ENCODE measurements at regions not wholly inside any gene's neighbourhood (a gene's known extent, or its start where the extent isn't known, plus 50 kb on each side); places are given as distances from the start of the nearest gene placed in this dataset.

DNA sequence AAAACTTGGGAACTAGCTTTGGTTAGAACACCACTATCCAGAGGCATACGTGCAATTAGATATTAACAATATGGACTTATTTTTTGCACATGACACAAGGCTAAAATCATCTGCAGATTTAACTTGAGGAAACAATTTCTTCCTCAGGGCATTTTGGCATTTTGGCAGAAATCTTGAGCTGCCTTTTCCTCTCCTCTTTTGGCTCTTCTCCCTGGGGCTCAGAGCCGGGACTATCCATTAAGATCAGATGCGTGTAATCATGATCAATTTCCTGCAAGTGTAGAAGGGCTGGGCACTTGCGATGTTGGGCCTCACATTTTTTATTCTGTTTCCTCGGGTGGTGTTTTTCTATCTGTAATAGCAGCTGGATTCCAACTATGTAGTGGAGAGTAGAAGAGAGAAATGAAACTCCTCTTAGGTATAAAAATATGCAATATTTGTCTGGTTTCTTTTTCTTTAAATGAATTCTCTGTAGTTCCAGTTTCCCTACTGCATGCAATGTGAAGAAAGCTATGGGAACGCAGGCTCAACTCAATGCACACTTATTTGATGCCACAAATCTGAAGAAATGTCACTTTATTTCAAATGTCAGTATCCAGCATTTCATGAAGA is 1010.8 kb downstream of the FLRT2 start:
- DNase-seq: no peak

DNA sequence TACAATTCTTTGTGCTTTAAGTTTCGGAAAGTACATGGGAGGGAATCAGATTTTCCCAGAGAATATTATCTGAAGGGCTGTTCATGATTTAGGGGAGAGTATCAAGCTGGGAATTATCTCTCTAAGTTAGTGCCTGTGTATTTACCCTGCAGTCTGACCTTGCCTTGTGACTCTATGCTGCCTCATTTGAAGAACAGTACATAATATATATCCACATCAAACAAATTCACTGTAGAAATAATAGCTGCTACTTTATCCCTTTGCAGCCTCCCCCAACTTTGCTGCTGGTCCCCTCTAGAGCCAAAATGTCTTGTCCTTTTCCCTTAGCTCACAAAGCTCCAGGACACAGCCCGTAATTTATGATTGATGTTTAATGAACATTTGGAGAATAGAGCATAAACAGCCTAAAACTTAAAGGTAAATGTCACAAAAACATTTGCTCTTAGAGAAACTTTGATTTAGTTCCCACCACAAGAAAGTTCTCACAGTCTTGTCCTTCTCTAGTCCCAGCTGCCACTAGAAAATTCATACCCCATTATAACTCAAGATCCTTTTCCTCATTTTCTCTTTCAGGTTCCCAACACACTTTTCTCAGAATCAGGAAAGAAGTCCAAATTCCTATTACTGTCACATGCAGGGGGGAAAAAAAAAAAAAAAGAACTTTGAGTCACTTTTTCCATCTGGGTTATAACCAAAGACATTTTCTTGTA is 1009.6 kb downstream of the FLRT2 start:
- DNase-seq: no peak

- no peak for DNase-seq
Observed at GRCh38 chr14:86533834-86534233, 1003.9 kb downstream of the FLRT2 start.

- no peak for DNase-seq
Observed at GRCh38 chr14:86532219-86532618, 1002.3 kb downstream of the FLRT2 start.

- no peak for DNase-seq
Observed at GRCh38 chr14:86530457-86530856, 1000.5 kb downstream of the FLRT2 start.

- no peak for DNase-seq
Observed at GRCh38 chr14:86527312-86527711, 997.4 kb downstream of the FLRT2 start.

- DNase-seq: no peak
Observed at GRCh38 chr14:86525673-86526072, 995.7 kb downstream of the FLRT2 start.

- DNase-seq: no peak
Observed at GRCh38 chr14:86521843-86522242, 991.9 kb downstream of the FLRT2 start.

DNA sequence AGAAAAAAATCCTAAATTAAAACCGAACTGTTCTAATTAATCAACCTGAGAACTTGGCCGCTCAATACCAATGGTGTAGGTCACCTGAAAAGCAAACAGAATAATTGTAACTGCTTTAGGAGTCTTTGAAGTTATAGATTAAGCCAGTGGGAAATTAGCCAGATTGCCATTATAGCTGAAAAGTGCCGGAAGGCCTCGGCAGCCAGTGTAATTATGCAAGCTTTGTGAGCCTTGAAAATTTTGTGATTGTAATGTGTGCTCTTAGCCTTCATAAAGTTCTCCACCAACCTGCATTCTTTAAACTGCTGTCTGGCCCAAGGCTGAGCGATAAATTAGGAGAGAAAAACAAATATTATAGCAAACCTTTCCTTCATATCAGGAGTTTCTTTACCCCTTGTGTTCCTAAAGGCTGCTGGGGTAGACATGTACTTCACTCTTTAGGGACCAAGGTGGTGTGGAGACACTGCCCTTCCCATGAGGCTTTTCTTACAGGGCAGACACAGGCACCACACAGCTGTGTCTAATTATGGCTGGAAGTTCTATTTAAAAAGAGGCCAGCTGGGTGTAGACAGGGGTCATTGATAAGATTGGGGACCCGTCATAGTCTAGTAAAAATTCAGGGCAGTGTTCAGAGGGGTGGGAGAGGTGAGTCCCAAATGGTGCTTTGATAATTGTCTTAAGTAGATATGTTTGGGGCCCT is 991.2 kb downstream of the FLRT2 start:
- DNase-seq: no peak

GRCh38 chr14:86518298-86518697 is 988.4 kb downstream of the FLRT2 start:
- DNase-seq: no peak

- no peak for DNase-seq
Observed at GRCh38 chr14:86515195-86515594, 985.3 kb downstream of the FLRT2 start.

DNA sequence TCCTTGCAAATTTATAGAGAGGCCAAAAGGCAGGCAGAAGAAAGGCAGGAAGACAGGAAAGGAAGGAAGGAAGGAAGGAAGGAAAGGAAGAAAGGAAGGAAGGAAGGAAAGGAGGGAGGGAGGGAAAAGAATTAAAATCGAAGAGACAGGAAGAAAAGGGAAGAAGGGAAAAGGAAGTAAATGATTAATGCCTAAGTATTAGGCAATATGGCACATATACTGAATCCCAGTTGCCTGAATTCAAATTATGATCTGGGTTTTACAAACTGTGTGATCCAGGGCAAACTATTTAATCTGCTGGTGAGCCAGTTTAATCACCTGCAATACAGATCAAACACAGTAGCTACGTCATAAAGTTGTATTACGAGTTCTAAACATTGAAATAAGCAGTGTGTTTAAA is 983.6 kb downstream of the FLRT2 start:
- DNase-seq: no peak

- no peak for DNase-seq
Observed at GRCh38 chr14:86513056-86513455, 983.1 kb downstream of the FLRT2 start.

DNA sequence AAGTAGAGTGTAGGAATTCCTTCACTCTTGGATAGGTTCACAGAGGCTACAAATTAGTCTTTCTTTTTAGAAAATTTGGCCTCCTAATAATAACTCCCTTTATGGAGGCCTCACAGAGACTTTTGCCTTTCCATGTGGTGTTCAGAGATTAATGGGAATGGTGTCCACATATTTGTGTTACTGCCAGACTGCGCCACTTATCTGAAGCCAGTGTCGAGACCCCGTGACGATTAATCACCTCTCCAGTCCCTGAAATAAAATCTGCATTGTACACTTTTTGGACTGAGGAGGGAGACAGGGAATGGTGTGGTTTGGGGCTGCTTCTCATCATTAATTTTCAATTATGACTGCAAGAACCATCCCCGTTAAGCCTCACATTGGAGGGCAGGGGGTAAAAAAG is 980.5 kb downstream of the FLRT2 start:
- no peak for DNase-seq

GRCh38 chr14:86505808-86506207 is 975.9 kb downstream of the FLRT2 start:
- DNase-seq: no peak

- no peak for DNase-seq
Observed at GRCh38 chr14:86501611-86502010, 971.7 kb downstream of the FLRT2 start.

- DNase-seq: no peak
Observed at GRCh38 chr14:86491743-86492142, 961.8 kb downstream of the FLRT2 start.

- DNase-seq: no peak
Observed at GRCh38 chr14:86481104-86481503, 951.2 kb downstream of the FLRT2 start.

DNA sequence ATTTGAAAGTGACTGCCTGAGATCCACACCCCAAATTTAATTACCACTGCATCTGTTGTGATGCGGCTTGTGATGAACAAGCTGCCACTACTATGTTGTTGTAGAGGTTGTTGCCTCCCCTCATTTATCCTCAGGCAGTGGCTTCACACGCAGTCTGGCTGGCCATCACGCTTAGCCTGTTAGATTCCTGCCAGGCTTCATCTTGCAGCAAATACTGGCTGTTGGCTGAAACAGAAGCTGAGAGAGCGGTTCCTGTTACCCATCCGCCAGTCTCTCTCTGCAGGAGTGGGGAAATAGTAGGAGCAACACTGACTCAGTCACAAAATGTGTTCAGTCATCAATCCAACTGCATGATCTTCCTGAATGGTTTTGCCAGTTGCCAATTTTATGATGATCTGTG is 934.4 kb downstream of the FLRT2 start:
- no peak for DNase-seq

GRCh38 chr14:86462193-86462753 is 932.3 kb downstream of the FLRT2 start:
- DNase-seq: no peak

DNA sequence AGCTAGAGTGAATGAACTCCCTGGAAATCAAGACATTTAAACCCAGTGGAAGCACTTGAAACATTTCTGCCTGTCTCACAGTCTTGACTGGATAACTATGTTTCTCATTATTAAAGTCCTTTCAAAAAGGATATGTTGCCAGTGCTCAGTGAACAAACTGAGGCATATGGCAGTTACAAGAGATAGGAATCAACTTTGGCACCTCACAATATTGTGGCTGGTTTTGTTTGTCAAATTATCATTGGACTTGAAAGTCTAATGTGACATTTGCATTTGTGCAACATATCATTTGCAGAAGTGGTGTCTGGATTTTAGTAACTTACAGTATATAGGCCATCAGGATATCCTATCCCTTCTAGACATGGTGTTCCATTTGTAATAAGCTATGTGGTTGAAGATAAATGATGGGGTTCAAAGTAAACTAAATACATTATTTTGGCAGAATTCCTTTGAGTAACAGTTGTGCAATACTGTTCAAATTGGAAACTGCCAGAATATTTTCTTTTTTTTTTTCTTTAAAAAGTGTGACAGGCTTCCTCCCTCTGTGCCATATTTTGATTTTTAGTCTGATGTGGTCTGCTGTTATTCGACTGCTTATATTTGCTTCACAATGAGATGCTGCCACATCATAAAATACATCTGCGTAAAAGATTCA is 927.7 kb downstream of the FLRT2 start:
- no peak for DNase-seq

DNA sequence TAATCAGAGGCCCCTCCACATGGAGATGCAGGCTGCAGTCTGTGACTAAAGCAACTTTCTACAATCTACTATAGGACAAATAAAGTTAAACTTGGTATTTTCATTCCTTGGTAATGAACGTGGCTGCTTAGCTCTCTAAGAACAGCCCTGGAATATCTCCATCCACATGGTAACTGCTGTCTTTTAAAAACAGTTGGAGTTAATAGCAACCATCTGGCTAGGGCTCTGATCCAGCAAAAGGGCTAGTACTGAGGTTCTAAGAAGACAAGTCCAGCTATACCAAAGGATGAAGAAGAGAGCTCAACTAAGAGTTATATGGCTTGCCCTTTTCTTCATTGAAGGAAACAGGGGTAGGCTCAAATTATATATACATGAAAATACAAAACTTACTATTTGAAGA is 920.1 kb downstream of the FLRT2 start:
- DNase-seq: no peak

- no peak for DNase-seq
Observed at GRCh38 chr14:86442135-86442534, 912.2 kb downstream of the FLRT2 start.
